Pancreas (tissue), 10 donors: ENCODE measurements at regions not wholly inside any gene's neighbourhood (a gene's known extent, or its start where the extent isn't known, plus 50 kb on each side); places are given as distances from the start of the nearest gene placed in this dataset.

ENCODE experiments used
- ATAC-seq, 4 donors: fragments of 200-7000 bp; cut with Tn5 transposase; one replicate each; pipeline versions ENCODE4 v1.8.0 to v1.9.1; 2020; ENCODE audit warnings: mild to moderate bottlenecking in 4 of 4, moderate library complexity in 4 of 4
- DNase-seq, 6 donors: peaks; one replicate each; pipeline ENCODE4 v3.0.0-alpha.2; 2020
- FAIRE-seq: peaks from 2 replicates; lab custom pipeline; 2012; peaks lifted over from hg19 to GRCh38; lab: Jason Lieb, UNC
- H3K27ac ChIP-seq, 4 donors: fragments of 200-600 bp; sonication (generic); 1 replicate in 3 of 4; 2 replicates in 1 of 4; pipeline versions ENCODE4 v1.5.0 to v1.8.0; 2020
- H3K27me3 ChIP-seq, 4 donors: fragments of 200-600 bp; one replicate each; pipeline ENCODE4 v1.8.0; 2021
- H3K36me3 ChIP-seq, 3 donors: fragments of 200-600 bp; sonication (generic) in 1 of 3; one replicate each; pipeline versions ENCODE4 v1.5.0 to v1.8.0; 2020 to 2021
- H3K4me1 ChIP-seq, 3 donors: fragments of 200-600 bp; one replicate each; pipeline ENCODE4 v1.8.0; 2021
- H3K4me3 ChIP-seq, 4 donors: fragments of 200-600 bp; sonication (generic) in 2 of 4; one replicate each; pipeline versions ENCODE4 v1.5.0 to v1.8.0; 2020 to 2021
- H3K9me3 ChIP-seq, 4 donors: fragments of 200-600 bp; one replicate each; pipeline ENCODE4 v1.8.0; 2021
- CTCF ChIP-seq, 4 donors: fragments of 200-600 bp; sonication (generic) in 3 of 4; IDR thresholded peaks; one replicate each; pipeline versions ENCODE4 v1.5.0 to v1.8.0; 2021; ENCODE audit warnings: antibody characterized with exemption in 4 of 4
- WGBS, 2 donors: extraction: QIAGEN DNeasy Blood & Tissue Kit; methylation state at CpG; one replicate each; pipeline ENCODE4 v1.1.7; 2013; 5-methylcytosine and 5-hydroxymethylcytosine counted together
- intact Hi-C, 3 donors: fragments of 100-400 bp; cut with DNase I; formaldehyde crosslinking; loops; one replicate each; pipeline versions ENCODE4 v1.11.1 to v1.14.2; 2022
- donor health status: healthy with polysubstance abuse.
- donor health status: DM: no; HTN: no; CAD: no; lungs with moderate emphysema.
- donor health status: DM: no; HTN: no; CAD: no.
- donor health status: control.
- donor health status: control.
- donor health status: Bipolar disorder and iron deficiency.
- donor health status: DM: yes; HTN: yes; CAD: no.
- donor health status: DM: no; HTN: no; CAD: no.
- donor health status: DM: no; HTN: no; CAD: no.
- donor health status: DM: yes; HTN: yes; CAD: no.

DNA sequence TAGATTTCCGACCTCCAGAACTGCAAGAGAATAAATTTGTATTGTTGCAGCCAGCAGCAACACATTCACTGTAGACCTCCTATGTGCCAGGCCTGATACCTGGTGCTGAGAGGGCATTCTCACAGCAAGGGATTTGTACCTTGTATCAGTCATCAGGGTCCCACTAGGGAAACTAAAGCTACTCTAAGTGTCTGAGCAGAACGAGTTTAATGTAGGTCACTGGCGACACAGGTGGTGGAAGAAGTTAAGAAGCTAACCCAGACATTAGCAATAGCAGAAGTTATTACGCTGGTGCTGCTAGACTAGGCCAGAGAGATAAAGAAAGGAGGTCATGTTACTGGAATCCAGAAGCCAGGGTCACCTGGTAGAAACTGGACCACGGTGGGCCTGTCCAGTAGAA, 60.5 kb upstream of the BCL6 start:
- no peak overlapping the region for H3K4me3 ChIP-seq
- TF ChIP-seq CTCF (IDR thresholded peaks at IDR 0.05) = no peak
- H3K4me1 ChIP-seq = peaks cover 0 to 16% (median 6%) of the 10 kb centered on the region in 3 donors
- no peak for DNase-seq
- ATAC-seq = no peak
- no peaks in the 10 kb centered on the region for H3K36me3 ChIP-seq
- no peaks in the 10 kb centered on the region for H3K9me3 ChIP-seq
- intact Hi-C loops = no loop called here
- no peak for FAIRE-seq
- no peaks in the 10 kb centered on the region for H3K27me3 ChIP-seq
- WGBS, 2 donors = 83 to 95% methylated on average over 5 of the region's 5 CpGs
- H3K27ac ChIP-seq = no peak overlapping the region

DNA sequence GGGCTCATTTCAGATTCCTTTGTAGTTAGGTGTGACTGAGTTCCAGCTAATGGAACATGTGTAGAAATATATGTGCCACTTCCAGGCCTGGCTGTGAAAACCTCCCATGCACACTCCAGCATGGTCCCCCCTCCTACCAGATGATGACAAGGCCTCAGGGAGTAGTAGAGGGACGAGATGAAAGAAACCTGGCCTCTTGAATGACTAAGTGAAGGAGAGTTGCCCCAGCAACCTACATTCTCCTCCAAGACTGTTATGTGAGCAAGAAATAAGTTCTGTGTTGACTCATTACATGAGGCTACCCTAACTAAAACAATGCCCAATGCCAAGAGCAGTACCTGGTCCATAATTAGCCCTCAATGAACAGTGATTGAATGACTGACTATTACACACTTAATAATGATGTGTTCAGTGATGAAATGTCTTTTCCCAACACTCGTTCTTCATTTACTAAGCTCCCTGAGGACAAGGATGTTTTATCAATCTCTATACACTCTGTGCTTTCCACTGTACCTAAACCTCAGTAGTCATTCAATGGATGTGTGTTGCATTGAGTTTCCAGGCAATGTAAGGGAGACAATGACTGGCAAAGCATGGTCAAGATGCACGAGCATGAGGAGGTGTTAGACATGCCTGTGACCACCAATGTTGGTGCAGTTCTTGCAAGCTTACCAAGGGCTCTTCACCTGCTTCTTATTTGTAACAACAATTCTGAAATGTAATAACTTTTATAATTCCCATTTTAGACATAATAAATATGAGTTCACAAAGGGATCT, 62.0 kb upstream of the BCL6 start:
- DNase-seq (no peak), ATAC-seq (no peak), FAIRE-seq (no peak)
- Histone ChIP-seq H3K27me3 (no peaks in the 10 kb centered on the region), H3K9me3 (no peaks in the 10 kb centered on the region), H3K4me3 (no peak overlapping the region), H3K36me3 (no peaks in the 10 kb centered on the region), H3K27ac (no peak overlapping the region), H3K4me1 (peaks cover 0 to 20% (median 6%) of the 10 kb centered on the region in 3 donors)
- no peak for TF ChIP-seq CTCF (IDR thresholded peaks at IDR 0.05)
- intact Hi-C loops = no loop called here
- WGBS, 2 donors = 89 to 90% methylated on average over 3 of the region's 3 CpGs

GRCh38 chr3:187808527-187808895, 63.2 kb upstream of the BCL6 start:
- DNase-seq (no peak), ATAC-seq (peak; percentile 26 to 44 (median 38)), FAIRE-seq (no peak)
- intact Hi-C loops = no loop called here
- H3K4me3 ChIP-seq = peak overlapping the region in 1 of 4 donors; percentile 11
- H3K4me1 ChIP-seq = peaks cover 0 to 20% (median 6%) of the 10 kb centered on the region in 3 donors
- 21 to 22% methylated on average over 3 of the region's 3 CpGs for WGBS, 2 donors
- H3K9me3 ChIP-seq = no peaks in the 10 kb centered on the region
- peak overlapping the region in 3 of 4 donors; percentile 32 to 48 (median 42) for H3K27ac ChIP-seq
- H3K27me3 ChIP-seq = no peaks in the 10 kb centered on the region
- no peaks in the 10 kb centered on the region for H3K36me3 ChIP-seq
- TF ChIP-seq CTCF (IDR thresholded peaks at IDR 0.05) = no peak

DNA sequence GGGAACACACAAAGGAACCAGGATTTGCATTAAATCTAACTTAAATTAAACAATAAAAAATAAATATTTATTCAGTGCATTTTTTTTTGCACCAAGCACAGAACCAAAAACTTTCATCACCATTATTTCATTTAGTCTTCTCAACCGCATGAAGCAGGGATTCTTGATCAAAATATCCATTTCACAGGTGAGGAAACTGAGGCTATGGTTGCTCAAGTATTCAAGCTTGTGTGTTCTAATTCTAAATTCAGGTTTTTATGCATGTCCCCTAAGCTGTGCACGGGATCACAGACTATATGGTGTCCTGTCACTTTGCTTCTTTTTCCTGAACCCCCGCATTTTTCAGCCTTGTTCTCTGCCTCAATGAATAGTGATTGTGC, 64.3 kb upstream of the BCL6 start:
- TF ChIP-seq CTCF (IDR thresholded peaks at IDR 0.05) = no peak
- 85 to 87% methylated on average over 3 of the region's 3 CpGs for WGBS, 2 donors
- no peak for DNase-seq
- FAIRE-seq = no peak
- ATAC-seq = no peak
- Histone ChIP-seq H3K4me1 (peaks cover 0 to 20% (median 6%) of the 10 kb centered on the region in 3 donors), H3K4me3 (no peak overlapping the region), H3K27ac (peak overlapping the region in 2 of 4 donors; percentile 25 to 48), H3K36me3 (no peaks in the 10 kb centered on the region), H3K9me3 (no peaks in the 10 kb centered on the region), H3K27me3 (no peaks in the 10 kb centered on the region)
- intact Hi-C loops = no loop called here

- TF ChIP-seq CTCF (IDR thresholded peaks at IDR 0.05) = no peak
- Histone ChIP-seq H3K36me3 (no peaks in the 10 kb centered on the region), H3K27ac (no peak overlapping the region), H3K4me1 (peaks cover 0 to 20% (median 6%) of the 10 kb centered on the region in 3 donors), H3K9me3 (no peaks in the 10 kb centered on the region), H3K27me3 (no peaks in the 10 kb centered on the region), H3K4me3 (no peak overlapping the region)
- FAIRE-seq (no peak), DNase-seq (no peak), ATAC-seq (no peak)
- 75 to 79% methylated on average over 3 of the region's 3 CpGs for WGBS, 2 donors
- intact Hi-C loops = no loop called here
Observed at GRCh38 chr3:187810021-187810446, 64.8 kb upstream of the BCL6 start.
